Mesendoderm (in vitro differentiated cells): ENCODE measurements at regions not wholly inside any gene's neighbourhood (a gene's known extent, or its start where the extent isn't known, plus 50 kb on each side); places are given as distances from the start of the nearest gene placed in this dataset.

Source experiments
- DNase-seq: peaks from one replicate; pipeline ENCODE4 v3.0.0; 2013
- H2AK5ac ChIP-seq: 2 replicates; pipeline ENCODE4 v1.6.1; 2013; ENCODE audit warnings: low read length, inconsistent platforms
- H2BK120ac ChIP-seq: 2 replicates; pipeline ENCODE4 v1.6.1; 2013; ENCODE audit warnings: low read depth, mild to moderate bottlenecking, low read length, moderate library complexity, mixed read lengths
- H2BK15ac ChIP-seq: replicated peaks from 2 replicates; pipeline ENCODE4 v1.6.1; 2013; ENCODE audit warnings: low read depth, mild to moderate bottlenecking, moderate library complexity
- H2BK5ac ChIP-seq: 2 replicates; pipeline ENCODE4 v1.6.1; 2013; ENCODE audit warnings: low read length, inconsistent platforms
- H3K18ac ChIP-seq: 2 replicates; pipeline ENCODE4 v1.6.1; 2013; ENCODE audit warnings: mild to moderate bottlenecking, low read length, mixed read lengths
- H3K23ac ChIP-seq: one replicate; pipeline ENCODE4 v1.6.1; 2013; ENCODE audit warnings: low read length
- H3K27ac ChIP-seq: 2 replicates; pipeline ENCODE4 v1.5.1; 2013; ENCODE audit warnings: low read depth, mild to moderate bottlenecking, inconsistent platforms, low read length, moderate library complexity
- H3K27me3 ChIP-seq: 2 replicates; pipeline ENCODE4 v1.6.1; 2013; ENCODE audit warnings: low read length, control low read depth, mild to moderate bottlenecking, inconsistent platforms; ENCODE audit not compliant: insufficient read depth, poor library complexity
- H3K36me3 ChIP-seq: 2 replicates; pipeline ENCODE4 v1.6.1; 2013; ENCODE audit warnings: low read length, inconsistent platforms; ENCODE audit not compliant: control insufficient read depth, insufficient read depth
- H3K4ac ChIP-seq: one replicate; pipeline ENCODE4 v1.6.1; 2013; ENCODE audit warnings: low read depth, mild to moderate bottlenecking, low read length, moderate library complexity
- H3K4me1 ChIP-seq: 2 replicates; pipeline ENCODE4 v1.6.1; 2013; ENCODE audit warnings: low read depth, low read length, inconsistent platforms; ENCODE audit not compliant: control insufficient read depth
- H3K4me2 ChIP-seq: 2 replicates; pipeline ENCODE4 v1.6.1; 2013; ENCODE audit warnings: low read length
- H3K4me3 ChIP-seq: 2 replicates; pipeline ENCODE4 v1.5.1; 2013; ENCODE audit warnings: mild to moderate bottlenecking, low read length
- H3K56ac ChIP-seq: one replicate; pipeline ENCODE4 v1.6.1; 2013; ENCODE audit warnings: low read length
- H3K79me1 ChIP-seq: 2 replicates; pipeline ENCODE4 v1.6.1; 2013; ENCODE audit warnings: low read length, inconsistent platforms
- H3K79me2 ChIP-seq: 2 replicates; pipeline ENCODE4 v1.6.1; 2013; ENCODE audit warnings: mild to moderate bottlenecking, low read length; ENCODE audit not compliant: control insufficient read depth, insufficient read depth
- H3K9ac ChIP-seq: 2 replicates; pipeline ENCODE4 v1.6.1; 2013; ENCODE audit warnings: low read length, inconsistent platforms
- H4K5ac ChIP-seq: one replicate; pipeline ENCODE4 v1.6.1; 2013; ENCODE audit warnings: low read length
- H4K8ac ChIP-seq: one replicate; pipeline ENCODE4 v1.6.1; 2013; ENCODE audit warnings: low read depth, mild to moderate bottlenecking, control low read depth, low read length, moderate library complexity
- WGBS: extraction: QIAGEN DNeasy Blood & Tissue Kit; methylation state at CpG from one replicate; pipeline ENCODE4 v1.1.7; 2013; ENCODE audit warnings: low lambda C conversion rate, missing lambda C conversion rate; ENCODE audit not compliant: insufficient coverage; ENCODE audit errors: extremely low coverage; 5-methylcytosine and 5-hydroxymethylcytosine counted together

- Histone ChIP-seq H3K79me1 (no peaks in the 10 kb centered on the region), H2BK120ac (no peak overlapping the region), H2BK15ac (no peak overlapping the region), H3K4ac (no peak overlapping the region), H3K23ac (no peak overlapping the region), H3K27me3 (no peaks in the 10 kb centered on the region), H4K8ac (no peak overlapping the region), H2BK5ac (no peak overlapping the region), H3K56ac (peak overlapping the region; percentile 27), H3K4me3 (no peak overlapping the region), H3K4me1 (peaks cover 5% of the 10 kb centered on the region), H3K79me2 (no peaks in the 10 kb centered on the region), H3K18ac (no peak overlapping the region), H3K36me3 (no peaks in the 10 kb centered on the region), H3K4me2 (no peak overlapping the region), H3K9ac (no peak overlapping the region), H2AK5ac (no peak overlapping the region), H4K5ac (no peak overlapping the region), H3K27ac (peak overlapping the region; percentile 68)
- no CpG with 5 or more reads among the region's 12 CpGs for WGBS
- no peak for DNase-seq
These were observed 345.0 kb upstream of the KLF6 start for GRCh38 chr10:4129866-4130477.

- no peak overlapping the region for H2BK5ac ChIP-seq
- peak; percentile 35 for DNase-seq
- H3K27ac ChIP-seq = no peak overlapping the region
- H4K8ac ChIP-seq = no peak overlapping the region
- no peak overlapping the region for H2BK15ac ChIP-seq
- H3K4me2 ChIP-seq = no peak overlapping the region
- no peak overlapping the region for H3K23ac ChIP-seq
- no peaks in the 10 kb centered on the region for H3K79me2 ChIP-seq
- H3K56ac ChIP-seq = no peak overlapping the region
- H2AK5ac ChIP-seq = no peak overlapping the region
- no peak overlapping the region for H3K18ac ChIP-seq
- no peak overlapping the region for H3K9ac ChIP-seq
- no peak overlapping the region for H4K5ac ChIP-seq
- H3K4ac ChIP-seq = no peak overlapping the region
- peaks cover 5% of the 10 kb centered on the region for H3K4me1 ChIP-seq
- no peaks in the 10 kb centered on the region for H3K79me1 ChIP-seq
- no peaks in the 10 kb centered on the region for H3K36me3 ChIP-seq
- no peak overlapping the region for H2BK120ac ChIP-seq
- H3K4me3 ChIP-seq = no peak overlapping the region
- H3K27me3 ChIP-seq = no peaks in the 10 kb centered on the region
- whole genome bisulfite sequencing = no CpG with 5 or more reads among the region's 7 CpGs
These were observed 342.7 kb upstream of the KLF6 start for GRCh38 chr10:4127518-4128315.

GRCh38 chr10:4125776-4126175, 340.8 kb upstream of the KLF6 start:
- no CpG with 5 or more reads among the region's 1 CpG for WGBS
- peaks cover 5% of the 10 kb centered on the region for H3K4me1 ChIP-seq
- no peaks in the 10 kb centered on the region for H3K79me1 ChIP-seq
- no peaks in the 10 kb centered on the region for H3K27me3 ChIP-seq
- H2BK120ac ChIP-seq = no peak overlapping the region
- no peak for DNase-seq
- no peak overlapping the region for H3K18ac ChIP-seq
- H3K36me3 ChIP-seq = no peaks in the 10 kb centered on the region
- no peak overlapping the region for H2BK5ac ChIP-seq
- no peak overlapping the region for H3K4me2 ChIP-seq
- no peak overlapping the region for H2BK15ac ChIP-seq
- H4K5ac ChIP-seq = no peak overlapping the region
- no peak overlapping the region for H3K4me3 ChIP-seq
- H3K79me2 ChIP-seq = no peaks in the 10 kb centered on the region
- H4K8ac ChIP-seq = no peak overlapping the region
- no peak overlapping the region for H3K4ac ChIP-seq
- H3K23ac ChIP-seq = no peak overlapping the region
- H3K56ac ChIP-seq = no peak overlapping the region
- no peak overlapping the region for H3K27ac ChIP-seq
- H2AK5ac ChIP-seq = no peak overlapping the region
- no peak overlapping the region for H3K9ac ChIP-seq

DNA sequence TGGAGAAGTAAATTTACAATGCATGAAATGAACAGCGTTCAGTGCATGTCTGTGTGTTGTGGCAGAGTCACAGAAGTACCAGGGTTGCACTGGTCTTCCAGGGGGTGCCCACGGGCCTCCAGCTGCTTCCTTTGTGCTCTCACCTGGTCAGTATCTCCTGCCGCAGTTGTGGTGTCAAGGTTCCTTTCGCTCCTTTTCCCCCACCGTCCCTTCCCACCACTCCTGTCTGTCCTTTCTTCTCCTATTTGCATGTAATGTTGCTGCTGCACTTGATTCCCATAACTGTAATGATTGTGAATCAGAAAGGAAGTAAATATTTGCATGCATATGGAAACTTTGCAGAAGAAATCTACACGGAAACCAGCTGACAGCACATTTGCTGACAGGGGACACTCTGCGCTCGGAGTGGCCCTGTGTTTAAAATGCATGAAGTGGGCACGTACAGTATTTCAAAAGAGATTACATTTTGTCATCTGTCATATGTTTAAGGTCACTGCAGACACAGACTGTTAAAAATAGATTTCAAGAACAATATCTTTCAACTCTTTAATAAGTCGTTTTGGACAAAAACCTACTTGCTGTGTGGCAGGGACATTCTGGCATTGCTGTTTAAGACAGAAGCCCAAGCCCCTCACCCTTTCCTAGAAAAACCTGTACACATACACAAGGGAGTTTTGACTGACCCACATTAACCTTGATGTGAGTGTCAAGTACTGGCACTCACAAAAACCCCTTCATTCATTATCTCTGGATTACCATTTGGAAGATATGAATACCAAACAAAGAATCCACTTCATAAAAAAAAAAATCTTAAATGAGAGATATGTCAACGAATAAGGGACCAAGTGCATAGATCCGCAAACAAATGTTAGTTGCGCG, 336.7 kb upstream of the KLF6 start:
- H3K18ac ChIP-seq = no peak overlapping the region
- no CpG with 5 or more reads among the region's 14 CpGs for WGBS
- H2BK15ac ChIP-seq = no peak overlapping the region
- no peaks in the 10 kb centered on the region for H3K79me2 ChIP-seq
- H3K79me1 ChIP-seq = no peaks in the 10 kb centered on the region
- H3K4me2 ChIP-seq = no peak overlapping the region
- no peak overlapping the region for H3K9ac ChIP-seq
- no peak overlapping the region for H3K4me3 ChIP-seq
- H3K56ac ChIP-seq = no peak overlapping the region
- DNase-seq = no peak
- H4K8ac ChIP-seq = no peak overlapping the region
- H2BK5ac ChIP-seq = no peak overlapping the region
- H3K27ac ChIP-seq = no peak overlapping the region
- no peaks in the 10 kb centered on the region for H3K36me3 ChIP-seq
- H3K27me3 ChIP-seq = no peaks in the 10 kb centered on the region
- H3K23ac ChIP-seq = no peak overlapping the region
- H3K4me1 ChIP-seq = no peaks in the 10 kb centered on the region
- no peak overlapping the region for H4K5ac ChIP-seq
- H3K4ac ChIP-seq = no peak overlapping the region
- no peak overlapping the region for H2AK5ac ChIP-seq
- no peak overlapping the region for H2BK120ac ChIP-seq

DNA sequence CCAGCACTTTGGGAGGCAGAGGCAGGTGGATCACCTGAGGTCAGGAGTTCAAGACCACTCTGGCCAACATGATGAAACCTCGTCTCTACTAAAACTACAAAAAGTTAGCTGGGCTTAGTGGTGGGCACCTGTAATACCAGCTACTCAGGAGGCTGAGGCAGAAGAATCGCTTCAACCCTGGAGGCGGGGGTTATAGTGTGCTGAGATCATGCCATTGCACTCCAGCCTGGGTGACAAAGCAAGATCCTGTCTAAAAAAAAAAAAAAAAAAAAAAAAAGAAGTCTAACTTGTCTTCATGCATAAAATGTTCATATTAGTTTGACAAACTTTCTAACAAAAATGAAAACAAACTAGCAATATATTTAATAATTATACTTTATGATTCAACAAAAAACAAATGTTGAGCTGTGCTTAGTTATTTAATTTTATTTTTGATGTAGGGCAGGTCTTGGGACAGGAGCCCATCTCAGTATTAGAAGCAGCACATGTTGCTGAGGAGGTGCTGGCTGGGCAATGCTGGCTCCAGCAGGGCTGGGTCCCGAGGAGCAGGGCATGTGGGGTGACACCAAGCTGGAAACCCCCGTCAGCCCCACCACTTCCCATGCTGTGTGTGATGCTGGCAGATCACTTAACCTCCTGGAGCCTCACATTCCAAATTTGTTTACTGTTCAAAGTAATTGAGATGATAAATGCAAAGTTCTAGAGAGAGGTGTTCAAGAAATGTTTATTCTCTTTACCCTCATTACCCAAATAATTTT, 335.3 kb upstream of the KLF6 start:
- H2AK5ac ChIP-seq = no peak overlapping the region
- H3K4me1 ChIP-seq = no peaks in the 10 kb centered on the region
- H3K27me3 ChIP-seq = no peaks in the 10 kb centered on the region
- H3K27ac ChIP-seq = no peak overlapping the region
- no peak overlapping the region for H3K4me3 ChIP-seq
- no peak overlapping the region for H2BK120ac ChIP-seq
- no peak overlapping the region for H2BK15ac ChIP-seq
- no peaks in the 10 kb centered on the region for H3K79me2 ChIP-seq
- no peak overlapping the region for H3K4me2 ChIP-seq
- H3K36me3 ChIP-seq = no peaks in the 10 kb centered on the region
- DNase-seq = no peak
- H4K8ac ChIP-seq = no peak overlapping the region
- H3K79me1 ChIP-seq = no peaks in the 10 kb centered on the region
- no peak overlapping the region for H3K23ac ChIP-seq
- peak overlapping the region; percentile 28 for H3K18ac ChIP-seq
- no peak overlapping the region for H3K4ac ChIP-seq
- no peak overlapping the region for H4K5ac ChIP-seq
- no peak overlapping the region for H3K9ac ChIP-seq
- no peak overlapping the region for H3K56ac ChIP-seq
- no peak overlapping the region for H2BK5ac ChIP-seq
- WGBS = no CpG with 5 or more reads among the region's 5 CpGs
